AG08395 (cell line): ENCODE measurements at regions not wholly inside any gene's neighbourhood (a gene's known extent, or its start where the extent isn't known, plus 50 kb on each side); places are given as distances from the start of the nearest gene placed in this dataset.

ENCODE experiments used
- DNase-seq: peaks from one replicate; pipeline ENCODE4 v3.0.0; 2012; ENCODE audit warnings: mixed read lengths, low spot score

DNA sequence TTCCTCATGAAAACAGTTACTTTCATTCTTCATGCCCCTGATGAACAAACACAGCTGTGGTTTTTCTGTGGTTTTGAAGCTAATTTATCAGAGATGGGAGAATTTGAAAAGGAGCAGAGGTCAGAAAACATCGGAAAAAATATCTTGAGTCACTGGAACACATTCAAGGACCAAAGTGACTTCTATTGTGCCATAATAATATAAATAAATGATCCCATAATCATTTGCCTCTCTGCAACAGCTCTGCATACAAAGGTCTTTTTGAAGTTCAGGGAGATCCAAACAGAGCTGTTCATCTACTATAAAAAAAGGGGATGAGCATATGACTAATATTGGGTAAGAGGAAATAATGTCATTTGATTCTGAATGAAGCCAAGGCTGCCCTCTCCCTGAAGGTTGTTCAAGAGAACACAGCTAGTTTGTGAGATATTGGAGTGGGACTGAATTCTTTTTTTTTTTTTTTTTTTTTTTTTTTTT is 201.3 kb upstream of the GALNT5 start:
- peak; percentile 37 for DNase-seq

DNA sequence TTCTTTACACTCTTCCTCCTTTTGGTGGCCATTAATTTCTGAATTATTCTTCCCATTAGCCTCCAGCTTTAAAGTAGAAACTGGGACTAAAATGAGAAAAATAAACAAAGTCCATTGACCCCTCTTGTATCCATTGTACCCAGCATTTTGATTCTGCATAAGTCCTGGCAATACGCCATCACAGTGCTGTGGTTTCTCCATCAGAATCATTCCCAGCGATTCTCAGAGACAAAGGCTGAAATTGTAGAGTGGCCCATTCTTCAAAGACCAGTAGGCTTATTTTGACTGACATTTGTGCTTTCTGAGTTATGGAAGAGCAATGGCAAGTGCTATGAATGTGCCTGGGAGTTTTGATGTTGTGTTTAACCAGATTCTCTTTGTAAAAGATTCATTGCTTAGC is 199.3 kb upstream of the GALNT5 start:
- no peak for DNase-seq

DNA sequence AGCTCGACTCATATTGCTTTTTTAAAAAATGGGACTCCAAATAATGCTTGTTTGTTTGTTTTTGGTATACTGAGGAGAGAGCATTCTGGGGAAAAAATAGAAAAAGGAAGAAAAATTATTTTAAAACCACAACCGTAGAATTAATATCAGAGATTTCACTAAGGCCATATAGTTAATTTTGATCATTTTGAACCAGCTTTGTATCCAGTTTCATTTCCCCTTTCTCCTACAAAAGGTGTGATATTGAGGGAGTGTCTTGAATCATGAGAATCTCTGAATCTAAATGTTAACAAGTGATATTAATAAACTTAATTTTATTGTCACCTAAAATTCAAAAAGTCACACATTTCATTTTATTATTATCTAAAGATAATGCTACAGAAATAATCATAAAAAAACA is 198.5 kb upstream of the GALNT5 start:
- DNase-seq: no peak

DNA sequence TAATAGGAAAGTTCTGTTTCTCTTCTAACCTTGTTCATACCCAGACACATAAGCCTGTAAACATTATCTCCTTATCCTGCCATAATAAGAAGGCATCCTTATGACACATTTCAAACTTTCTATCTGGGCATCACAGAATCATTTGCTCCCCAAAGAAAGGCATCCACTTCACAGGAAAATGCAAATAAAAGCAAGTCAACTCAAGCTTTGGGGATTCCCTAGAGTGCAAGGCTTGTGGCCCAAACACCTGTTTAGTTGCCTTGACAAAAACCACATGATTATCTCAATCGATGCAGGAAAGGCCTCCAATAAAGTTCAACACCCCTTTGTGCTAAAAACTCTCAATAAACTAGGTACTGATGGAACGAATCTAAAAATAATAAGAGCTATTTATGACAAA is 195.7 kb upstream of the GALNT5 start:
- no peak for DNase-seq

DNA sequence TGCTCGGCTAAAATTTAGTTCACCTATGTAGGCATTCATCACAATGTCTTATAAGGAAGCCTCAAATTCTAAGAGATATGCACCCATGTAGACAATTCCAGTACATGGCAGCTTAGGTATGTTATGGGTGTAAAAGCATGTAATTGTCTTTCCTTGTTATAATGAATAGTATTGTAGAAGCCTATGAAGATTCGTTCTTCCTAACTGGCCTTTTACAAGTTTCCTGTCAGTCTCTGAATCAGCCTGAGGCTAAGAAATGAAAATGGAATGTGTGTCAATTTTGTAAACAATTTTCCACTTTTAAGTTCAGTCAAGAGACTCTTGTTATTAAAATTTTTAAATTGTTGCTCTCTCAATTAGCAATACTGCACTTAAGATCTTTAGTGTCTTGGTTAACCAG is 189.9 kb upstream of the GALNT5 start:
- DNase-seq: no peak

DNA sequence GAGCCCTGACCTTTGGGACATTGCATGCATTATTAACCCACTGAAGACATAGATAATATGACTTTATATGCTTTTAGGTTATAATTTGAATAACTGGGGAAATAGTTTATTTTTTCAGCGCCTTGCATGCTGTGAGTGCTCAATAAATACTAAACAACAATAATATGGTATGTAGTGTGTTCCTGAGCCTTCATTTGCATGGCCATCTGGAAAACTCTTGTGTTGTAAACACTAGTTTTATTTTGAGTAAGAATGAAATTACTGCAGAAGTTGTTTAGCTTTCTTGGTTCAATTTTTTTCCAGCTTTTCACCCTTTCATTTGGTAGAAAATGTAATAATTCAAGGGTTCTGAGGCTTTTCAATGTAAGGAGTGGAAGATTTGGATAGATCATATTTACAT is 189.3 kb upstream of the GALNT5 start:
- DNase-seq: no peak

DNA sequence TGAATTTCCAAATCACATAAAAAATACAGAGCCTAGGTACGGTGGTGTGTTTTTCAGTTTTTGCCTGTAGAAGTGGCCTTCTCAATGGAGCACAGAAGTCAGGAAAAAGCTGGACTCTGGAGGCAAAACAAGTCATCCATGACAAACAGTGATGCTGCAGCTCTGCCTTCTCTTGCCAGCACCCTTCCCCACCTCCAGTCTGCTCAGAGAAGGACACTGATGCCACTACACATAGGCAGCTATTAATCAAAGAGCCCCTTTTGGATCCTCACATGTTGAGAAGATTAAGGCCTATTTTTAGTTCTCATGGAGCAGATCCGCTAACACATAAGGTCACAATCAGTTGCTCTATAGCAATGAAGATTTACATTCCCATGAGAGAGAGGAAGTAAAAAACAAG is 181.6 kb upstream of the GALNT5 start:
- DNase-seq: no peak

DNA sequence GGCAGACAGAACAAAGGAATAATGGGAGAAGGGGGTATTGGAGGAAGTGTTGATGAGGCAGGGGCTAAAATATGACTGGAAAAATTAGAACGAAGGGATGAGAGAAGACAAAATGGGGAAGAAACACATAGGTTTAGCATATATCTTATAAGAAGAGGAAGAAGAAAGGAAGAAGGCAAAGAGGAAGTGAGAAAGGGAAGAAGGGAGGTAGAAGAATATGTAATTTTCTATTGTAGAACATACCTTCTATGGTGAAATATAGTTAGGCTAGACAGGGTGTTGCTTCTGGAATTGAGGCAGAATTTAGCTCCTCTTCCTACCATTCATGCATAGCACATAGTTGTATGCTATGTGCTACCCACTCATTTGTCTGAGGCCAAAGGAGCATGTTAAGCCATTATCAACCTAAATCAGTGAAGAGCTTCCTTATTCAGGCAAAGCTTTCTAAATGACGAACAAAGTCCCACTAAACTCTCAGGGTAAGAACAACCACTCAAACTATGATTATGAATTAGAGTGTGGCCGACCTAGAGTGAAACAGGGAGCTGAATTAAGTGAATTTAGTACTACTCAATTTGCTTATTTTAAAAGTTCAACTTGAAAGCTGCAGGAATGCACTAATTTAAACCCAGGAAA is 180.9 kb upstream of the GALNT5 start:
- DNase-seq: no peak

DNA sequence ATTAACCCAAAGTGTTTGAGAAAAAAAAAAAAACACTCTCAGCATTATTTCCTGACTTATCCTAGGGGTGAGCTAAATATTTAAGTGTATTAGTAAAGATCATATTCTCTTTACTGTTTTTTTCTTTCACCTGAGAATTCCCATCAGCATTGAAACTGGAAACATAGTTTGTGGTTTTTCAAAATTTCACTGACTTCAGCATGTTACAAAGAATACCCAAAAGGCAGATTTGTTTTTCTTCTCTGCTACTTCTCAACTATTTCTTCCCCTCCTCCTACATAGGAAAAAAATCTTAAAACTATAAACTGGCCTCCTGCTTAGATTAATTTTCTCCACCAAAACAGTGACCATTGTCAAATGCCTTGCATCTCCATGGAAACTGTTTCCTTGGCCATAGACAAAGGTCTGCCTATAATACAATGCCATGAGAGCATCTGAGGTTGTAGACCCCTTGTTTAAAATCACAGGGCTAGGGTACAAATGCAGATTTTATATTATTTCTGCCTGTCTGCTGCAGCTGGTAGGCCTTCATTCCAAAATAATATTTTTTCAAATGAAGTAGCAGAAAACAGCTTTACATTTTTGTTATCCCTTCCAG is 179.7 kb upstream of the GALNT5 start:
- DNase-seq: no peak

DNA sequence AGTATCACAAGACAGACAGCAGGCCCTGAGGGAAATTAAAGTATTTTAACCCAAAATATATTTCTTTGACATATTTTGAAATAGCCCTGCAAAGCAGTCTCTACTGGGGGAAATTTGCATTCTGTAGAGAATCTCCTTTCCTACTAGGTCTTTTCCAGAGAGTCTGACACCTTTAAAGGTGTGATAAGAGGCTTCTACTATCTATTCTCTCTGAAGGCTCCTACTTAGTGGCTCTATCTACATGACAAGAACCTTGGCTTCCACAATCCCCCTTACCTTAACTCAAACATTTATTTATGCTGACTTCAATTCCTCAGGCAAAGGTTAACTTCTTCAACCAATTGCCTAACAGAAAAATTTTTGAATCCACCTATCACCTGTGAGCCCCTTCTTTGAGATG is 174.6 kb upstream of the GALNT5 start:
- DNase-seq: no peak

DNA sequence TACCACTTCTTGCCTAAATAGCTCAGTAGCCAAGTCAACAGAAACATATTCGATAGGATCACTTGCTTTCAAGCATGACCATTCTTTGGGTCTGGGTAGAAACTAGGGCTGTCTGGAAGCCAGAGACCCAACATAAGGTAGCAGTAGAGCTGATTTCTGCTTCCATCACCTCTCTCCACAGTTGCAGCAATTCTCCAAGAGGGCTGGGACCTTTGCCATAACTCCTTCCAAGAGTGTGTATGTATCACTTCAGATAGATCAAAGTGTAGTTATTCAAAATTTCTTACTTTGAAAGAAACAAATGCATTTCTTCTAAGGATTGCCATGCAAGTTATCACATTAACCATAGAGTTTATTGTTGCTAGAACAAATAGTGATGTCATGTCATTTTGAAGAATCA is 172.0 kb upstream of the GALNT5 start:
- DNase-seq: no peak

DNA sequence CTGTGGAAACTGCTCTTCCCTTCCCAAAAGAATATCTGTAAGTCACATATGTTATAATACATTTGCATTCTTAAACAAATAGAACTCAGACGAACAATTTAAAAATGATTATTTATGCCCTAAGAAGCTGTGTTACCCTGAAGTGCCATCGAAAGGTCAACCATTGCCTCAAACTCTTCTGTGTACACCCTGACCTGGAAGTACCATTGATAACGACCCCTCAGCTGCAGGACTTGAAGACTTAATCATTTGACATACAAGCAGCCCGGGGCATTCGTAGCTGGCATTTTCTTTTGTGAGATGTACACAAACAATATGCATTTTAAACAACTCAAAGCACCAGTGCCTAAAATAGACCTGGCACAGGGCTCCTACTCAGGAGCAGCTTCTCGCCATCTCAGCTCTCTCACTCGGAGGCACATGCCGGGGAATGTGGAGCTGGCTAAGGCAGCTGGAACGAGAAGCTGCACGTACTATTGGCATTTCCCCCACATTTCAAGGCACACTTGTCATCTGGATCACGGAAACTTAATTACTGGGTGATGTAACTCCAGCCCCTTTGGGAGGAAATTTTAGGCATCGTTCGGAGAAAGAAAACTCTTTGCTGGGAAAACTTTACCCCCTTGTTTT is 170.0 kb upstream of the GALNT5 start:
- peak; percentile 83 for DNase-seq

DNA sequence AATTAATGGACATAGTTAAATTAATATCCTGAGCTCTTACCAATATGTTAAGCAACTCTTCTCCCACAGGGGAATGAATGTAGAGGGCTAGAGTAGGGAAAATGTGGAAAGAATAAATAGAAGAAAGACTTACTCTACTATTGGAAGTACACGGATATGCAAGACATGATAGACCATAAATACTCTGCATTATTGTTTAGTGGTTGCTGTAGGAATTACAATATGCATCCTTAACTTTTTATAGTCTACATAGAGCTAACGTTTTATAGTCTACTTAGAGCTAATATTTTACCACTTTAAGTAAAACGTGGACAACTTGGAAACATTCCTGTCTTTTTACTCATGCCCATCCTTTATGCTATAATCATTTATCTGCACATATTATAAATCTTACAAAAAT is 163.8 kb upstream of the GALNT5 start:
- DNase-seq: no peak

DNA sequence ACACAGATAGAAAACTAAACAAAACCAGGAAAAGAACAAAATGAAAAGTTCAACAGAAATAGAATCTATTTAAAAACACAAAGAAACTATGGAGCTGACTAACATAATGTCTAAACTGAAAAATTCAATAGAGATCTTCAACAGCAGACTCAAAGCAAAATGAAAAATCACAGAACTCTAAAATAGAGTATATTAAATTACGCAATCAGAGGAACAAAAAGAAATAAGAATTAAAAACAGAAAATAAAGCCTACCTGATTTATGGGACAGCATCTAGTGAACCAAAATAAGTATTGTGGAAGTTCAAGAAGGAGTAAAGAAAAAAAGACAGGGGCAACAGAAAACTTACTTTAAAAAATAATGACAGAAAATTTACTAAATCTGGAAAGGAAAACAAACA is 152.1 kb upstream of the GALNT5 start:
- no peak for DNase-seq

DNA sequence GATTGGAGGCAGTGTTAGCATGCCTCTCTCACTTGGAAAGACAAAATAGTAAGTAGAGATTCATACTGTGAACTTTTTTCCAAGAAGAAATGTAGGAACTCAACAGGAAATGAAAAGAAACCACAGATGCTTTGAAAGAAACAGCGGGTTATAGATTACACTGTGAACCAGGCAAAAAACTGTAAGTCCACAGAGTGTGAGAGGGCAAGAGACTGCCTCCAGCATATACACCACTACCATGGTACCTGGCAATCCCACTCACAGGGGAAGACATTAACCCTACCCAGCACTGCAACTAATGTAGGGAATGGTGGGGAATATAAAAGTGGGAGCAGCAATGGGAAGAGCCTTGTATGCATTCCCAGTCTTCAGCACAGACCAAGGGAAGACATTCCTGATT is 150.6 kb upstream of the GALNT5 start:
- DNase-seq: no peak

DNA sequence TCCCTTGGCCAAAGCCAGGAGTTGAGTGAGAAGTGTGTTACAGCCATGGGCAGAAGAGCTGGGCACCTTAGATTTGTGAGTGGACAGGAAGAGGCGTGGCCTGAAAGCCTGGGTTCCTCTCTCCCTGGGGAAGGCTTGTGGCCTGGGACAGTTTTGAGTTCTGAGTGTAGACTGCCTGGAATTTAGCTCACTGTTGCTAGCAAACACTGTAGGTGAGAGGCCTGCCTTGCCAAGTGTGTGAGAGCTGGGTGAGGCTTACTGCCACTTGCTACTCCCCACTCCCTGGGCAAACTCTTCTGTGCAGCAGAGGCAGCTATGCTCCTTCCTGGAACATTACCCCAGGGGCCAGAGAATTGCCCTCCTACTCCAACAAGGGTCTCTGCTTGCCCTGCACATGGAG is 150.0 kb upstream of the GALNT5 start:
- DNase-seq: no peak

DNA sequence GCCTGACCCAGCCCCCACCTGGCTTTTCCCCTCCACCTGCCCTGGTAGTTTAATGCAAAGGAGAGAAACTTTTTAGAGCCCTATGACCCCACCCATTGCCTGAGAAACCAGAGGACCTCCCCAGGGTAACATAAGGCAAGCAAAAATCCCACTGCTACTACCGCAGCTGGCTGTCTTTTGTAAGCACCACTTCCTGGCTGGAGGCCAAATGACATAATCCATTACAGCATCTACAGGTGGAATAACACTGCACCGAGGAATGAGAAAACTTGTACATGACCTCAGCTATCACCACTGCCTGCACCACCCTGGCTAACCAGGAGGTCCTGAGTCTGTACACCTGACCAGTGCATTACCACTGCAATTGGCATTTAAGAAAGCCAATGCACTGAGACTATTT is 149.6 kb upstream of the GALNT5 start:
- DNase-seq: no peak

DNA sequence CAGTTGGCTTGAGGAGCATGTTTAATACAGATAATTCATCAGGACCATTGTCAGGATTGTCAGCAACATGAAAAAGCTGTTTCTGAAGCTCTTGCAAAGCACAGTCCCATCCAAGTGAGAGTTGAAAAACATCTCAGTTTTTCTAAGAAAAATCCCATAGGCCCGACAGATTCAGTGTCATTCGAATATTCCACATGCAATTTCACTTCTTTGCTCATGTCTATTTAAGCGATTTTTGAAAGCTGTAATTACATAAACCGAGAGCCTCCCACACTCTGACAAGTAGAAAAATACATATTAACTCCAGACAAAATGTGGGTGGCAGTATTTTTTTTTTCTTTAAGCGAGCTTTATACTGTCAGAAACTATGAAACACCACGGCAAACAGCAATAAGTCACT is 134.7 kb upstream of the GALNT5 start:
- no peak for DNase-seq

DNA sequence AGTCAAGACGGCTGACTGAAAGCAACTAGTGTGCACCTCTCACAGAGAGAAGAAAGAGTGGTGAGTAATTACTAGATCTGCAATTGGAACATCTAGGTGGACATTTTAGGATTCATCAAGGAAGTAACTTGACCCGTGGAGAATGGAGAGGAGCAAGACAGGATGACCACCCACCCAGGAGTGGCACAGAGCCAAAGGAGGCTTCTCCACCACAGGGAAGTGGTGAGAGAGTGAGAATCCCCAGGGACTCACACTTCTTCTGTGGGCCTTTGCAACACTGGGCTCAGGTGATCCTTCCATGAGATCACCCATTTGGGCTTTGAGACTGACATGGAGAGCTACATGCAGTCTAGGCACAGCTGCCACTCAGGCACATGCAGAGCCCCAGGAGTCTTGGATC is 132.8 kb upstream of the GALNT5 start:
- DNase-seq: no peak

DNA sequence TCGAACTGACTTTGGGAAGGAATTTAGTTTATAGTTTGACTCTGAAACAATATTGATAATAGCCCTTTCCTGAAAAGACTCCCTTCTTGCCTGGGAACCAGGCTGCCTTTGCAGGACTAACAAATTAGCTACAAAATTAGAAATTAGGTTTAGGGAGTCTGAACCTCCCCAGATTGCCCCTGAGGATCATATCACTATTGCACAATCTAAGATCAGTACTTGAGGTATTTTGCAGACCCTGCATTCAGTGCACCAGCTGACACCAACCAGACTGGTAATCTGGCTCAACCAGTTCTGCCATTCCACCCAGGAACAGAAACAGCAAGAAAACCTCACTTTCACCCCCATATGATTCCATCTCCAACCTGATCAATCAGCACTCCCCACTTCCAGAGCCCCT is 131.8 kb upstream of the GALNT5 start:
- DNase-seq: no peak

DNA sequence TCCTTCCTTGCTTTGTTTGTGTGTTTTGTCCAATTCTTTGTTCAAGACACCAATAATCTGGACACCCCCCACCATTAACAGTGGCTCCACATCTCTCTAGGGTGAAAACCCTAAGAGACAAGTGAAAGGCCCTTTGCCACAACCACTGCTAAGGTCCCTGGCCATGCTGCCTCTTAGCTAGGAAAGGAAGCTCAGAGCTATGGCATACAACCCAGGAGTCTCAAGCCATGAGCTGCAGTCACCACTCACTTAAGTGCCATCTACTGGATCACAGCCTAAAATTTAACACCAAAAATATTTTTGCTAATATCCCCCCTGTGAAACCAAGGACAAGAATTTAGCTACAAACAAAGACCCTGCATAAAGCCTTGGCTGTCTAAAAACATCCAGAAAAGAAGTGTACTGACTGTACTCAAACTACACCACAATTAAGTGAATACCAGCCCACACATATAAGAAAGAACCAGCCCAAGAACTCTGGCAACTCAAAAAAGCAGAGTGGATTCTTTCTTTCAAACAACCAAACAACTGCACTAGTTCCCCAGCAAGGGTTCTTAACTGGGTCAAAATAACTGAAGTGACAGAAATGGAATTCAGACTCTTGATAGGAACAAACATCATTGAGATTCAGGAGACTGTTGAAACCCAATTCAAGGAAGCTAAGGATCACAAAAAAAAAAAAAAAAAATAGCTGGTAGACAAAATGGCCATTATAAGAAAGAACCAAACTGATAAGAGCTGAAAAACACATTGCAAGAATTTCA is 130.1 kb upstream of the GALNT5 start:
- DNase-seq: no peak

DNA sequence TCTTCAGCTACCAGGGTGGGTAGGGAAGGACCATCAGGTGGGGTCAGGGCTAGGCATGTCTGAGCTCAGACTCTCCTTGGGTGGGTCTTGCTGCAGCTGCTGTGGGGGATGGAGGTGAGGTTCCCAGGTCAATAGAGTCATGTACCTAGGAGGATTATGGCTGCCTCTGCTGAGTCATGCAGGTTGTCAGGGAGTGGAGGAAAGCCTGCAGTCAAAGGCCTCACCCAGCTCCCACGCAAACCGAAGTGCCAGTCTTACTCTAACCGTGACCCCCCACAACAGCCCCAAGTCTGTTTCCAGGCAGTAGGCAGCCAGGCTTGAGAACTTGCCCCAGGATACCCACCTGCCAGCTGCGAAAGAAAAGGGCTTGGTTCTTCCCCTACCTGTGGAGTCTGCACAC is 113.6 kb upstream of the GALNT5 start:
- DNase-seq: no peak

DNA sequence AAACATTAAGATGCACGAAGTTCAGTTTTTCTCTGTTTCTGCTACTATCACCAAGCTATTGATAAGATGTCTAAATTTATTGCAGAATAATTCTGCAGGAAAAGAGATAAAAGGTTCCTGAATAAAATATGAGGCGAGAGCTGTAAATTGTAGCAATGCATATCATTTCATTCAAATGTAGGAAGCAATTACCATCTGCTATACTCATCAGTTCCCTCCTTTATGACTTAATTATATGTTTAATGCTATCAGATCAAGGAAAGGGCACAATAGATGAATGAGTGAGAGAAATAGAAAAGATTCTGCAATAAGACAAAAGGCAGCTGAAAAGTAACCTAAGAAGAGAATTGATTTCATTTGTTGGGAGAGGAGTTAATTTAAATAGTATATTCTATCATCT is 108.2 kb upstream of the GALNT5 start:
- DNase-seq: no peak
